Smooth muscle cell (in vitro differentiated cells): ENCODE measurements at regions not wholly inside any gene's neighbourhood (a gene's known extent, or its start where the extent isn't known, plus 50 kb on each side); places are given as distances from the start of the nearest gene placed in this dataset.

Experiments used
- DNase-seq: peaks from one replicate; lab custom pipeline; 2025; ENCODE audit not compliant: unreplicated experiment; lab: John Stamatoyannopoulos, UW
- H2AFZ ChIP-seq: fragments of 200-600 bp; sonication (generic); 2 replicates; pipeline ENCODE4 v1.6.0; 2016; ENCODE audit warnings: antibody characterized with exemption, low read depth, mild to moderate bottlenecking
- H3F3A ChIP-seq: fragments of 200-600 bp; sonication (generic); 2 replicates; pipeline ENCODE4 v1.6.0; 2017; ENCODE audit warnings: antibody characterized with exemption, low read depth
- H3K27ac ChIP-seq: fragments of 200-600 bp; sonication (generic); 2 replicates; pipeline ENCODE4 v1.5.1; 2016; ENCODE audit warnings: low read depth, mild to moderate bottlenecking
- H3K27me3 ChIP-seq: fragments of 200-600 bp; sonication (generic); 2 replicates; pipeline ENCODE4 v1.6.1; 2016; ENCODE audit warnings: low read depth, mild to moderate bottlenecking
- H3K36me3 ChIP-seq: fragments of 200-600 bp; sonication (generic); 2 replicates; pipeline ENCODE4 v1.5.1; 2016; ENCODE audit warnings: low read depth
- H3K4me1 ChIP-seq: fragments of 200-600 bp; sonication (generic); 2 replicates; pipeline ENCODE4 v1.5.1; 2016; ENCODE audit warnings: low read depth
- H3K4me2 ChIP-seq: fragments of 200-600 bp; sonication (generic); 2 replicates; pipeline ENCODE4 v1.6.0; 2016; ENCODE audit warnings: mild to moderate bottlenecking
- H3K4me3 ChIP-seq: fragments of 200-600 bp; sonication (generic); 2 replicates; pipeline ENCODE4 v1.5.1; 2016; ENCODE audit warnings: mild to moderate bottlenecking
- H3K79me2 ChIP-seq: fragments of 200-600 bp; sonication (generic); 2 replicates; pipeline ENCODE4 v1.6.0; 2016; ENCODE audit warnings: low read depth, mild to moderate bottlenecking
- H3K9ac ChIP-seq: fragments of 200-600 bp; sonication (generic); 2 replicates; pipeline ENCODE4 v1.6.0; 2016; ENCODE audit warnings: low read depth
- H3K9me3 ChIP-seq: fragments of 200-600 bp; sonication (generic); replicated peaks from 2 replicates; pipeline ENCODE4 v1.5.1; 2016; ENCODE audit warnings: low read depth
- H4K20me1 ChIP-seq: fragments of 200-600 bp; sonication (generic); 2 replicates; pipeline ENCODE4 v1.6.0; 2016; ENCODE audit warnings: low read depth
- WGBS: methylation state at CpG from one replicate; pipeline ENCODE4 v1.1.7; 2016; ENCODE audit warnings: low lambda C conversion rate; 5-methylcytosine and 5-hydroxymethylcytosine counted together
- TF ChIP-seq, protein P1 (sequence below): fragments of 200-600 bp; sonication (generic); IDR thresholded peaks from 2 replicates; pipeline ENCODE4 v1.5.1; 2017; ENCODE audit warnings: borderline replicate concordance, mild to moderate bottlenecking, antibody characterized with exemption; ENCODE audit not compliant: insufficient read depth, poor library complexity, severe bottlenecking

DNA sequence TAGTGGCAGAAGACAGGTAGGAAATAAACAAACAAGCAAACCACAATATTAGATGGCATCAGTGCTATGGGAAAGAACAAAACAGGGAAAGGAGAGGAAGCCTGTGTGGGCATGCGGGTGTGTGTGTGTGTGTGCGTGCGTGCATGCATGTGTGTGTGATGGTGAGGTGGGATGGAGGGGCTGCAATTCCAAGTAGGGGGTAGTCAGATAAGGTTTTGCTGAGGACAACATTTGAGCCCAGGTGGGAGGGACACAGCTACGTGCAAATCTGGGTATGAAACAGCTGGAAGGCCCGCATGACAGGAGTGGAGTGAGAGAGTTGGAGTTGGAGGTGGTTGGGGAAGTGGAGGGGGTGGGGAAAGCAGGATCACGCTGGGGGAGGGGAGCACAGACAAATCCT, 121.0 kb upstream of the PARD3 start:
- peaks cover 3% of the 10 kb centered on the region for H3F3A ChIP-seq
- DNase-seq = no peak
- no peaks in the 10 kb centered on the region for H3K79me2 ChIP-seq
- H2AFZ ChIP-seq = no peak overlapping the region
- H3K9me3 ChIP-seq = no peaks in the 10 kb centered on the region
- H3K27me3 ChIP-seq = no peaks in the 10 kb centered on the region
- 78% methylated on average over 6 of the region's 6 CpGs for WGBS
- H3K9ac ChIP-seq = no peak overlapping the region
- H4K20me1 ChIP-seq = no peaks in the 10 kb centered on the region
- H3K27ac ChIP-seq = no peak overlapping the region
- no peaks in the 10 kb centered on the region for H3K4me1 ChIP-seq
- H3K4me2 ChIP-seq = no peak overlapping the region
- no peak overlapping the region for H3K4me3 ChIP-seq
- TF ChIP-seq, protein P1, sequence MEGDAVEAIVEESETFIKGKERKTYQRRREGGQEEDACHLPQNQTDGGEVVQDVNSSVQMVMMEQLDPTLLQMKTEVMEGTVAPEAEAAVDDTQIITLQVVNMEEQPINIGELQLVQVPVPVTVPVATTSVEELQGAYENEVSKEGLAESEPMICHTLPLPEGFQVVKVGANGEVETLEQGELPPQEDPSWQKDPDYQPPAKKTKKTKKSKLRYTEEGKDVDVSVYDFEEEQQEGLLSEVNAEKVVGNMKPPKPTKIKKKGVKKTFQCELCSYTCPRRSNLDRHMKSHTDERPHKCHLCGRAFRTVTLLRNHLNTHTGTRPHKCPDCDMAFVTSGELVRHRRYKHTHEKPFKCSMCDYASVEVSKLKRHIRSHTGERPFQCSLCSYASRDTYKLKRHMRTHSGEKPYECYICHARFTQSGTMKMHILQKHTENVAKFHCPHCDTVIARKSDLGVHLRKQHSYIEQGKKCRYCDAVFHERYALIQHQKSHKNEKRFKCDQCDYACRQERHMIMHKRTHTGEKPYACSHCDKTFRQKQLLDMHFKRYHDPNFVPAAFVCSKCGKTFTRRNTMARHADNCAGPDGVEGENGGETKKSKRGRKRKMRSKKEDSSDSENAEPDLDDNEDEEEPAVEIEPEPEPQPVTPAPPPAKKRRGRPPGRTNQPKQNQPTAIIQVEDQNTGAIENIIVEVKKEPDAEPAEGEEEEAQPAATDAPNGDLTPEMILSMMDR = no peak
- no peaks in the 10 kb centered on the region for H3K36me3 ChIP-seq

DNA sequence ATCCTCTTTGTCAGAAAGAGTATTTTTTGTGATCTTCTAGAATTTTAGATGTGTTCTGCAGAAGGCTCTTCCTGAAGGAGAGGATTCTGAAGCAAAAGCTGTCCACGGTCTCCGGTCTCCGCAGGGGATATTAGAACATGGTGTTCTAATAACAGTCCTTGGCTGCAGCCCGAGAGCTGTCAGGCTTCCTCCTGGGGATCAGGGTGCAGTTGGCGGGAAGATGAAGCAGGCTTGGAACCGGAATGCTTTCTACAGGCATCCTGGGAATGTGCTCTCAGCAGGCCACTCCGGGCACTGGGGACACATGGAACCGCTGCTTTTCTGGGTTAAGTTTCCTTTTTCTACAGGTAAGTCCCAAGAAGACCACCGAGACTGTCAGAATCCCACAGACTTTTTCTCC, 118.6 kb upstream of the PARD3 start:
- Histone ChIP-seq H3K4me1 (no peaks in the 10 kb centered on the region), H3K4me2 (no peak overlapping the region), H3K27ac (no peak overlapping the region), H3K27me3 (no peaks in the 10 kb centered on the region), H4K20me1 (no peaks in the 10 kb centered on the region), H3K4me3 (no peak overlapping the region), H3F3A (peaks cover 3% of the 10 kb centered on the region), H3K79me2 (no peaks in the 10 kb centered on the region), H3K9me3 (no peaks in the 10 kb centered on the region), H3K36me3 (no peaks in the 10 kb centered on the region), H2AFZ (no peak overlapping the region), H3K9ac (no peak overlapping the region)
- TF ChIP-seq, protein P1 = no peak
- no peak for DNase-seq
- 66% methylated on average over 9 of the region's 9 CpGs for WGBS

DNA sequence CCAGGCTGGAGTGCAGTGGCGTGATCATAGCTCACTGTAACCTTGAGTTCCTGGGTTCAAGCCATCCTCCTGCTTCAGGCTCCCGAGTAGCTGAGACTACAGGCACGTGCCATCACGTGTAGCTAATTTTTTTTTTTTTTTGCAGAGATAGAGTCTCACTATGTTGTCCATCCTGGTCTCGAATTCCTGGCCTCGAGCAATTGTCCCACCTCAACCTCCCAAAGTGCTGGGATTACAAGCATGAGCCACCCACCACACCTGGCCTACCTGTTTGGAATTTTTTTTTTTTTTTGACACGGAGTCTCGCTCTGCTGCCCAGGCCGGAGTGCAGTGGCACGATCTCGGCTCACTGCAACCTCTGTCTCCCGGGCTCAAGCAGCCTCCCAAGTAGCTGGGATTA, 117.1 kb upstream of the PARD3 start:
- 95% methylated on average over 12 of the region's 12 CpGs for WGBS
- no peaks in the 10 kb centered on the region for H3K9me3 ChIP-seq
- H3K36me3 ChIP-seq = no peaks in the 10 kb centered on the region
- TF ChIP-seq, protein P1 = no peak
- no peaks in the 10 kb centered on the region for H3K79me2 ChIP-seq
- no peaks in the 10 kb centered on the region for H3K4me1 ChIP-seq
- H4K20me1 ChIP-seq = no peaks in the 10 kb centered on the region
- no peak for DNase-seq
- H3K27me3 ChIP-seq = no peaks in the 10 kb centered on the region
- no peaks in the 10 kb centered on the region for H3F3A ChIP-seq
- H3K27ac ChIP-seq = no peak overlapping the region
- H3K4me3 ChIP-seq = no peak overlapping the region
- H3K9ac ChIP-seq = no peak overlapping the region
- H2AFZ ChIP-seq = no peak overlapping the region
- H3K4me2 ChIP-seq = no peak overlapping the region

DNA sequence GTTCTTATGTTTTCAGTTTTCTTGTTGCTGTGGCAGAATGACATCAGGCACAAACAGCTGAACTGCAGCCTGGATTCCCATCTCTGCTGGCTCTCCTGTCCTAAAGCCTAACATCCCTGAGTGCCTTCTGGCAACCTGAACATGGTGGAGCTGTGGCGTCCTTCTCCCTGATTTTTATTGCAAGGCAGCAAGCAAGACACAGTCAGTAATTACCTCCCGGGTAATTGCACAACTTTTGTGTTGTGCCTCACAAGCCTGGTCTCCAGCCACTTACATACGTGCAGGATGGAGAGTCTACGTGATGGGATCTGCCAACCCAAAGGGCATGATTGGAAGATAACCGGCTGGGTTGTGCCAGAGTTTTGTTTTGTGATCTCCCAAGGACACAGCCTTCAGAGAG, 116.1 kb upstream of the PARD3 start:
- Histone ChIP-seq H4K20me1 (no peaks in the 10 kb centered on the region), H3K27me3 (no peaks in the 10 kb centered on the region), H3F3A (no peaks in the 10 kb centered on the region), H3K9ac (no peak overlapping the region), H3K9me3 (no peaks in the 10 kb centered on the region), H2AFZ (no peak overlapping the region), H3K27ac (no peak overlapping the region), H3K4me3 (no peak overlapping the region), H3K4me2 (no peak overlapping the region), H3K36me3 (no peaks in the 10 kb centered on the region), H3K4me1 (no peaks in the 10 kb centered on the region), H3K79me2 (no peaks in the 10 kb centered on the region)
- WGBS = 79% methylated on average over 5 of the region's 5 CpGs
- no peak for DNase-seq
- TF ChIP-seq, protein P1 = no peak
